ENCODE measurements at regions not wholly inside any gene's neighbourhood (a gene's known extent, or its start where the extent isn't known, plus 50 kb on each side); places are given as distances from the start of the nearest gene placed in this dataset.

DNA sequence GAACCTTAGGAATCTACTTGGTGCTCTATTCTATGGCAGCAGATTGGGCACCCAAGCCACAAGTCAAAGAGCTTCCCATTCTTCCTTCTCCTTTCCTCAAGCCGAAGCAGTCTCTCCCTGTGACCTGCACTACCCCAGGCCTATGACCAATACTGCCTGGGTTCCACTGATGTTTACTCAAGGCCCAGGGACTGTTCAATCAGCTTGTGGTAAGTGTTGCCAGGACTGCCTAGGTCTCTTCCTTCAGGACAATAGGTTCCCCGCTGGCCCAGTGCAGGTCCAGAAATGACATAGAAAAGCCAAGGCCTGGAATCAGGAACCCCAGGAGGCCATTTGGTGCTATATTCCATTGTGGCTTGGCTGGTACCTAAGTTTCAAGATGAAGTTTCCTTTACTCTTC lies 397.9 kb downstream of the ZIC4 start:
- CTCF ChIA-PET: no interaction called here
- no peak for DNase-seq (ENCODE audit: low read depth, low spot score)
- H3K4me3 ChIP-seq (ENCODE audit: low read depth, low read length): no peak overlapping the region
- TF ChIP-seq CTCF (IDR thresholded peaks at IDR 0.05; ENCODE audit: low read depth, low read length): no peak
- no peak overlapping the region for H3K27ac ChIP-seq (ENCODE audit: low read depth, low read length)
- no peaks in the 10 kb centered on the region for H3K27me3 ChIP-seq (ENCODE audit: control insufficient read depth, insufficient read depth, low read length)
- POLR2A ChIA-PET: no interaction called here
- no peaks in the 10 kb centered on the region for H3K9me3 ChIP-seq (ENCODE audit: control insufficient read depth, insufficient read depth, low read length)

DNA sequence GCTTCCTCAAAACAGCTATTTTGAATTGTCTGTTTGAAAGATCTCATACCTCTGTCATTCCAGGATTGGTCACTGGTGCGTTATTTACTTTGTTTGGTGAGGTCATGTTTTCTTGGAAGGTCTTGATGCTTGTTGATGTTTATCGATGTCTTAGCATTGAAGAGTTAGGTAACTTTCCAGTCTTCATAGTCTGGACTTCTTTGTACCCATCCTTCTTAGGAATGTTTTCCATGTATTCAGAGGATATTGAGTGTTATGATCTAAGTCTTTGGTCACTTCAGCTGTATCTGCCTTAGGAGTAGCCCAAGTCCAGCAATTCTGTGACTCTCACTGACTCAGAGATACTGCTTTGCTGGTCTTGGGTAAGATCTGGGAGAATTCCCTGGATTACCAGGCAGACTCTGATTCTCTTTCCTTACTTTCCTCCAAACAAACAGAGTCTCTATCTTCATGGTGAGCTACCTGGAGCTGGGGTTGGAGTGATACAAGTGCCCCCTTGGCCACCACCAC lies 398.6 kb downstream of the ZIC4 start:
- Histone ChIP-seq H3K4me3 (ENCODE audit: low read depth, low read length) (no peak overlapping the region), H3K27ac (ENCODE audit: low read depth, low read length) (no peak overlapping the region), H3K27me3 (ENCODE audit: control insufficient read depth, insufficient read depth, low read length) (no peaks in the 10 kb centered on the region), H3K9me3 (ENCODE audit: control insufficient read depth, insufficient read depth, low read length) (no peaks in the 10 kb centered on the region)
- ChIA-PET POLR2A (no interaction called here), CTCF (no interaction called here)
- DNase-seq (ENCODE audit: low read depth, low spot score): no peak
- TF ChIP-seq CTCF (IDR thresholded peaks at IDR 0.05; ENCODE audit: low read depth, low read length): no peak

DNA sequence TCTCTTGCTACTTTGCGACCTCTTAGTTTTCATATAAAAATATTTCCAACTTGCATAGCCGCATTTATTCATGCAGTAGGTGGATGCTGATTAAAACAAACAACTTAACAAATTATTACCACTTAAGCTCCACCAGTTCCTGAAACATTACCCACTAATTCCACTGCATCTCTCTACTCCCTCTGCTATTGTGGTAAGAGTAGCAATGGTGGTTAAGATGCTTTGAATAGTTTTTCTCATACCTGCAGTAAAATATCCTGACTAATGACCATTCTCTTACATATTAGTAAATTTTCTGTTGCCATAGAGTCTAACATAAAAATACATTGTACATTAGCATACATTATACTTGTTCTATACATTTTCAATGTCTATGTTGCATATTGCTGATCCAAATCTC lies 397.6 kb upstream of the PLSCR5 start:
- CTCF ChIA-PET: no interaction called here
- POLR2A ChIA-PET: no interaction called here
- no peak overlapping the region for H3K27ac ChIP-seq (ENCODE audit: low read depth, low read length)
- H3K27me3 ChIP-seq (ENCODE audit: control insufficient read depth, insufficient read depth, low read length): no peaks in the 10 kb centered on the region
- DNase-seq (ENCODE audit: low read depth, low spot score): no peak
- no peak for TF ChIP-seq CTCF (IDR thresholded peaks at IDR 0.05; ENCODE audit: low read depth, low read length)
- no peak overlapping the region for H3K4me3 ChIP-seq (ENCODE audit: low read depth, low read length)
- no peaks in the 10 kb centered on the region for H3K9me3 ChIP-seq (ENCODE audit: control insufficient read depth, insufficient read depth, low read length)

DNA sequence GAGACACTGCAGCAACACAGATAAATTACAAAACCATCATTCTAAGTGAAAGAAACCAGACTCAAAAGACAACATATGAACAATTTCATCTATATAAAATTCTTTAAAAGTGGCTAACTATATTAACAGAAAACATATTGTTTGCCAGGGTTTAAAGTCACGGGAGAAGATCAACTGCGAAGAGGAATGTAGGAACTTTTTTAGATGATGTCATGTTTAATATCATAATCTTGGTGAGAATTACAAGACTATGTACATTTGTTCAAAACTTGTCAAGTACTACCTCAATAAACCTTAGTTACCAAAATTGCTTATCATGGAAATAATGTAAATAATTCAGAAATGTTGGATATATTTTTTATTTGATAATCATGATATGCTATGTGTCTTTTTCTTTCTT lies 395.1 kb upstream of the PLSCR5 start:
- no peak for TF ChIP-seq CTCF (IDR thresholded peaks at IDR 0.05; ENCODE audit: low read depth, low read length)
- H3K27me3 ChIP-seq (ENCODE audit: control insufficient read depth, insufficient read depth, low read length): no peaks in the 10 kb centered on the region
- H3K9me3 ChIP-seq (ENCODE audit: control insufficient read depth, insufficient read depth, low read length): no peaks in the 10 kb centered on the region
- ChIA-PET POLR2A (no interaction called here), CTCF (no interaction called here)
- no peak overlapping the region for H3K4me3 ChIP-seq (ENCODE audit: low read depth, low read length)
- DNase-seq (ENCODE audit: low read depth, low spot score): no peak
- no peak overlapping the region for H3K27ac ChIP-seq (ENCODE audit: low read depth, low read length)

DNA sequence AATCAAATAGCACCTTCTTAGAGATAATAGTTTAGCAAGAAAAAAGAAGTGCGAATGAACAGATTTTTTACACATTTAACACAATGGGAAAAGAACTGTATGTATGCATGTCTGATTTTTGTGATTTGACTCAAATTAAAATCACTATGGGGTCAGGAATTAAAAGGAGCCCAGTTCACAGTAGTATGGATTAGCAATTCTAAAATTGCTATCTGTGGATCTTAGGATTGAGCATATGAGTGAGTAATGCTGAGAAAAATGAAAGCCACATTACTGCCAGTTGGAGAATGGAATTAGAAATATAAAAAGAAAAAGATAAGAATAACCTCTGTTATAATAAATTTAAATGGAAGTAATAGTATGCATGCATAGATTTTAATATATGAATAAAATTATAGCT lies 386.8 kb upstream of the PLSCR5 start:
- no peaks in the 10 kb centered on the region for H3K9me3 ChIP-seq (ENCODE audit: control insufficient read depth, insufficient read depth, low read length)
- no peak for TF ChIP-seq CTCF (IDR thresholded peaks at IDR 0.05; ENCODE audit: low read depth, low read length)
- H3K4me3 ChIP-seq (ENCODE audit: low read depth, low read length): no peak overlapping the region
- H3K27ac ChIP-seq (ENCODE audit: low read depth, low read length): no peak overlapping the region
- DNase-seq (ENCODE audit: low read depth, low spot score): no peak
- ChIA-PET CTCF (no interaction called here), POLR2A (no interaction called here)
- H3K27me3 ChIP-seq (ENCODE audit: control insufficient read depth, insufficient read depth, low read length): no peaks in the 10 kb centered on the region
